ENCODE measurements at regions not wholly inside any gene's neighbourhood (a gene's known extent, or its start where the extent isn't known, plus 50 kb on each side); places are given as distances from the start of the nearest gene placed in this dataset.
"Not testable (repeated sequence)": the region's sequence is repeated elsewhere in the genome, so short reads cannot be mapped to it uniquely, and the experiment has no call there.

GRCh38 chr15:77837649-77838025 is 204.9 kb upstream of the LINGO1 start:
- no peak for DNase-seq

- DNase-seq = no peak
Observed at GRCh38 chr15:77836906-77837648, 204.4 kb upstream of the LINGO1 start.

GRCh38 chr15:77836121-77836692 is 203.5 kb upstream of the LINGO1 start:
- DNase-seq = no peak

GRCh38 chr15:77834276-77834990 is 201.7 kb upstream of the LINGO1 start:
- no peak for DNase-seq

- no peak for DNase-seq
Observed at GRCh38 chr15:77832874-77833273, 200.2 kb upstream of the LINGO1 start.

- peak; percentile 55 for DNase-seq
Observed at GRCh38 chr15:77831986-77832385, 199.3 kb upstream of the LINGO1 start.

- no peak for DNase-seq
Observed at GRCh38 chr15:77830051-77830468, 197.3 kb upstream of the LINGO1 start.

- DNase-seq = not testable (repeated sequence)
Observed at GRCh38 chr15:77829331-77829730, 196.6 kb upstream of the LINGO1 start.

- no peak for DNase-seq
Observed at GRCh38 chr15:77827860-77828259, 195.1 kb upstream of the LINGO1 start.

GRCh38 chr15:77826006-77826695 is 193.4 kb upstream of the LINGO1 start:
- DNase-seq = no peak

GRCh38 chr15:77825546-77825945 is 192.8 kb upstream of the LINGO1 start:
- DNase-seq = no peak

- no peak for DNase-seq
Observed at GRCh38 chr15:77825252-77825542, 192.5 kb upstream of the LINGO1 start.

GRCh38 chr15:77824361-77825251 is 191.9 kb upstream of the LINGO1 start:
- DNase-seq = no peak

GRCh38 chr15:77823736-77824135 is 191.0 kb upstream of the LINGO1 start:
- DNase-seq = no peak

GRCh38 chr15:77822631-77823230 is 190.0 kb upstream of the LINGO1 start:
- DNase-seq = no peak

GRCh38 chr15:77821959-77822256 is 189.2 kb upstream of the LINGO1 start:
- no peak for DNase-seq

- peak; percentile 23 for DNase-seq
Observed at GRCh38 chr15:77821188-77821958, 188.7 kb upstream of the LINGO1 start.

GRCh38 chr15:77819851-77820728 is 187.4 kb upstream of the LINGO1 start:
- no peak for DNase-seq

GRCh38 chr15:77819048-77819850 is 186.5 kb upstream of the LINGO1 start:
- DNase-seq = no peak

Measured in DMS 273 treated with DMSO at 0.1 percent for 48 hours (cell line).